ENCODE measurements at regions not wholly inside any gene's neighbourhood (a gene's known extent, or its start where the extent isn't known, plus 50 kb on each side); places are given as distances from the start of the nearest gene placed in this dataset.

DNA sequence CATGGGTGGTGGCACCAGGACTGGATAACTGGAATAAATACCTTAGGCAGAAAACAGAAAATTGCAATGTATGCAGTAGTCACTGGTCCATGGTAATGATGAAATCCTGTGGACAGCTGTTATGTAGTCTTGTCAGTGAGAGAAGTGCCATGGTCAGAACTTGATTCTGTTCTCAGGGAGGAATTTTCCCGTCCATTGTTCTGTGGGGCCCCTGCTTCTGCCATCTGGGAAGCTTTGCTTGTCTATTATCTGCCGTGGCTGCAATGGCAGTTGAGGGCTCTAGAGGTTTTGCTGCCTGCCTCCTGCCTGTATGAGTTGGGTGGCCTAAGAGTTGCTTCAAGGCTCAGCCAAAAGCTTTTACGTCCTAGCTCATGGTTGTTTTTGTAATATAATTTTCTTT, 126.8 kb upstream of the SLC35B3 start:
- TF ChIP-seq POLR2A (IDR thresholded peaks at IDR 0.05; ENCODE audit: insufficient read depth in 1 of 2, low read depth in 2 of 2, low read length in 2 of 2): no peak
- TF ChIP-seq, protein P1, sequence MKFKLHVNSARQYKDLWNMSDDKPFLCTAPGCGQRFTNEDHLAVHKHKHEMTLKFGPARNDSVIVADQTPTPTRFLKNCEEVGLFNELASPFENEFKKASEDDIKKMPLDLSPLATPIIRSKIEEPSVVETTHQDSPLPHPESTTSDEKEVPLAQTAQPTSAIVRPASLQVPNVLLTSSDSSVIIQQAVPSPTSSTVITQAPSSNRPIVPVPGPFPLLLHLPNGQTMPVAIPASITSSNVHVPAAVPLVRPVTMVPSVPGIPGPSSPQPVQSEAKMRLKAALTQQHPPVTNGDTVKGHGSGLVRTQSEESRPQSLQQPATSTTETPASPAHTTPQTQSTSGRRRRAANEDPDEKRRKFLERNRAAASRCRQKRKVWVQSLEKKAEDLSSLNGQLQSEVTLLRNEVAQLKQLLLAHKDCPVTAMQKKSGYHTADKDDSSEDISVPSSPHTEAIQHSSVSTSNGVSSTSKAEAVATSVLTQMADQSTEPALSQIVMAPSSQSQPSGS (CRISPR knock-in tag; IDR thresholded peaks at IDR 0.05): no peak
- no peak for TF ChIP-seq RAD21 (CRISPR knock-in tag; IDR thresholded peaks at IDR 0.05)
- TF ChIP-seq MLLT10 (CRISPR knock-in tag; IDR thresholded peaks at IDR 0.05): no peak

All from HepG2 (cell line).